Cardiac muscle cell (in vitro differentiated cells and primary cell): ENCODE measurements at regions not wholly inside any gene's neighbourhood (a gene's known extent, or its start where the extent isn't known, plus 50 kb on each side); places are given as distances from the start of the nearest gene placed in this dataset.

Source experiments
- DNase-seq, 2 donors: peaks; one replicate each; pipeline versions ENCODE4 v3.0.0 to v3.0.0-alpha.2; 2010 to 2017; ENCODE audit warnings: low read depth in 1 of 2, low spot score in 1 of 2
- H3K27ac ChIP-seq: fragments of 200-600 bp; sonication (generic); 2 replicates; pipeline ENCODE4 v1.5.1; 2016
- H3K27me3 ChIP-seq: fragments of 200-600 bp; sonication (generic); 2 replicates; pipeline ENCODE4 v1.6.0; 2016; ENCODE audit warnings: control low read depth
- H3K36me3 ChIP-seq: fragments of 200-600 bp; sonication (generic); 2 replicates; pipeline ENCODE4 v1.5.1; 2016; ENCODE audit warnings: control low read depth
- H3K4me1 ChIP-seq: fragments of 200-600 bp; sonication (generic); 2 replicates; pipeline ENCODE4 v1.8.1; 2017; ENCODE audit warnings: low read depth, mild to moderate bottlenecking, mixed run types
- H3K4me3 ChIP-seq: fragments of 200-600 bp; sonication (generic); 2 replicates; pipeline ENCODE4 v1.5.1; 2016; ENCODE audit warnings: mild to moderate bottlenecking
- H3K9me3 ChIP-seq: fragments of 200-600 bp; sonication (generic); 2 replicates; pipeline ENCODE4 v1.5.1; 2017; ENCODE audit warnings: low read depth, mild to moderate bottlenecking, control low read depth
- CTCF ChIP-seq: IDR thresholded peaks from 2 replicates; pipeline ENCODE4 v1.5.1; 2012; ENCODE audit warnings: low read depth, mild to moderate bottlenecking, low read length

GRCh38 chr6:71119560-71119959, 162.7 kb upstream of the B3GAT2 start:
- H3K9me3 ChIP-seq: no peaks in the 10 kb centered on the region
- H3K27ac ChIP-seq: no peak overlapping the region
- DNase-seq: no peak
- no peaks in the 10 kb centered on the region for H3K4me1 ChIP-seq
- H3K27me3 ChIP-seq: no peaks in the 10 kb centered on the region
- no peaks in the 10 kb centered on the region for H3K36me3 ChIP-seq
- no peak overlapping the region for H3K4me3 ChIP-seq
- no peak for TF ChIP-seq CTCF

GRCh38 chr6:71123051-71123450, 165.6 kb upstream of the OGFRL1 start:
- H3K27me3 ChIP-seq: no peaks in the 10 kb centered on the region
- DNase-seq: peak in 1 of 2 donors; percentile 64
- H3K9me3 ChIP-seq: no peaks in the 10 kb centered on the region
- no peak for TF ChIP-seq CTCF
- no peak overlapping the region for H3K27ac ChIP-seq
- no peak overlapping the region for H3K4me3 ChIP-seq
- H3K36me3 ChIP-seq: no peaks in the 10 kb centered on the region
- no peaks in the 10 kb centered on the region for H3K4me1 ChIP-seq

- no peak overlapping the region for H3K4me3 ChIP-seq
- H3K27me3 ChIP-seq: no peaks in the 10 kb centered on the region
- no peaks in the 10 kb centered on the region for H3K36me3 ChIP-seq
- no peaks in the 10 kb centered on the region for H3K9me3 ChIP-seq
- H3K4me1 ChIP-seq: no peaks in the 10 kb centered on the region
- DNase-seq: no peak
- no peak for TF ChIP-seq CTCF
- no peak overlapping the region for H3K27ac ChIP-seq
Measured at GRCh38 chr6:71124340-71124739, 164.3 kb upstream of the OGFRL1 start.

- H3K4me3 ChIP-seq: no peak overlapping the region
- H3K9me3 ChIP-seq: no peaks in the 10 kb centered on the region
- DNase-seq: no peak
- H3K36me3 ChIP-seq: no peaks in the 10 kb centered on the region
- no peak for TF ChIP-seq CTCF
- H3K27ac ChIP-seq: no peak overlapping the region
- H3K4me1 ChIP-seq: no peaks in the 10 kb centered on the region
- no peaks in the 10 kb centered on the region for H3K27me3 ChIP-seq
Measured at GRCh38 chr6:71125216-71125615, 163.4 kb upstream of the OGFRL1 start.

GRCh38 chr6:71126506-71126905, 162.1 kb upstream of the OGFRL1 start:
- DNase-seq: no peak
- no peak for TF ChIP-seq CTCF
- H3K4me3 ChIP-seq: no peak overlapping the region
- no peak overlapping the region for H3K27ac ChIP-seq
- H3K4me1 ChIP-seq: no peaks in the 10 kb centered on the region
- no peaks in the 10 kb centered on the region for H3K36me3 ChIP-seq
- no peaks in the 10 kb centered on the region for H3K27me3 ChIP-seq
- no peaks in the 10 kb centered on the region for H3K9me3 ChIP-seq

- Histone ChIP-seq H3K36me3 (no peaks in the 10 kb centered on the region), H3K27ac (no peak overlapping the region), H3K4me1 (no peaks in the 10 kb centered on the region), H3K9me3 (no peaks in the 10 kb centered on the region), H3K27me3 (no peaks in the 10 kb centered on the region), H3K4me3 (no peak overlapping the region)
- no peak for TF ChIP-seq CTCF
- DNase-seq: peak; percentile 10 to 32
Measured at GRCh38 chr6:71127374-71127773, 161.2 kb upstream of the OGFRL1 start.
